ENCODE measurements at regions not wholly inside any gene's neighbourhood (a gene's known extent, or its start where the extent isn't known, plus 50 kb on each side); places are given as distances from the start of the nearest gene placed in this dataset.
"Not testable (repeated sequence)": the region's sequence is repeated elsewhere in the genome, so short reads cannot be mapped to it uniquely, and the experiment has no call there.

GRCh38 chr17:15872677-15873076 is 72.3 kb upstream of the ADORA2B start:
- not testable (repeated sequence) for H3K27ac Mint-ChIP-seq; H3K4me3 Mint-ChIP-seq; H3K36me3 Mint-ChIP-seq (ENCODE audit: low read depth); DNase-seq; H3K4me1 Mint-ChIP-seq; H3K9me3 Mint-ChIP-seq; H3K27me3 Mint-ChIP-seq (ENCODE audit: low read depth, poor library complexity)

GRCh38 chr17:15877882-15878500 is 66.9 kb upstream of the ADORA2B start:
- H3K4me3 Mint-ChIP-seq, result not testable (repeated sequence)

GRCh38 chr17:15882058-15882720 is 62.7 kb upstream of the ADORA2B start:
- no peak for DNase-seq
- Mint-ChIP-seq H3K36me3 (ENCODE audit: low read depth) (no peaks in the 10 kb centered on the region), H3K4me1 (peaks cover 8% of the 10 kb centered on the region), H3K4me3 (no peak overlapping the region), H3K9me3 (no peaks in the 10 kb centered on the region), H3K27ac (no peak overlapping the region), H3K27me3 (ENCODE audit: low read depth, poor library complexity) (peaks cover 6% of the 10 kb centered on the region)
- no peak for TF ChIP-seq CTCF (IDR thresholded peaks at IDR 0.05)

More at GRCh38 chr17:15877882-15878500, 66.9 kb upstream of the ADORA2B start:
- H3K4me1 Mint-ChIP-seq; H3K9me3 Mint-ChIP-seq; H3K36me3 Mint-ChIP-seq (ENCODE audit: low read depth); H3K27me3 Mint-ChIP-seq (ENCODE audit: low read depth, poor library complexity); DNase-seq; H3K27ac Mint-ChIP-seq: not testable (repeated sequence)

GRCh38 chr17:15882777-15883176 is 62.2 kb upstream of the ADORA2B start:
- TF ChIP-seq CTCF (IDR thresholded peaks at IDR 0.05), result no peak
- peaks cover 11% of the 10 kb centered on the region for H3K4me1 Mint-ChIP-seq
- H3K9me3 Mint-ChIP-seq, result no peaks in the 10 kb centered on the region
- H3K36me3 Mint-ChIP-seq (ENCODE audit: low read depth), result no peaks in the 10 kb centered on the region
- H3K4me3 Mint-ChIP-seq, result no peak overlapping the region
- H3K27ac Mint-ChIP-seq, result no peak overlapping the region
- DNase-seq, result no peak
- H3K27me3 Mint-ChIP-seq (ENCODE audit: low read depth, poor library complexity), result peaks cover 6% of the 10 kb centered on the region

- Mint-ChIP-seq H3K4me3 (no peak overlapping the region), H3K4me1 (peaks cover 11% of the 10 kb centered on the region), H3K27ac (no peak overlapping the region), H3K27me3 (ENCODE audit: low read depth, poor library complexity) (peaks cover 6% of the 10 kb centered on the region), H3K9me3 (no peaks in the 10 kb centered on the region), H3K36me3 (ENCODE audit: low read depth) (no peaks in the 10 kb centered on the region)
- DNase-seq, result no peak
- no peak for TF ChIP-seq CTCF (IDR thresholded peaks at IDR 0.05)
Observed at GRCh38 chr17:15883617-15884111, 61.3 kb upstream of the ADORA2B start.

GRCh38 chr17:15884731-15885130 is 60.2 kb upstream of the ADORA2B start:
- Mint-ChIP-seq H3K27ac (no peak overlapping the region), H3K4me1 (peaks cover 11% of the 10 kb centered on the region), H3K4me3 (no peak overlapping the region), H3K27me3 (ENCODE audit: low read depth, poor library complexity) (peaks cover 6% of the 10 kb centered on the region), H3K36me3 (ENCODE audit: low read depth) (no peaks in the 10 kb centered on the region), H3K9me3 (no peaks in the 10 kb centered on the region)
- no peak for TF ChIP-seq CTCF (IDR thresholded peaks at IDR 0.05)
- no peak for DNase-seq

- H3K9me3 Mint-ChIP-seq, result no peaks in the 10 kb centered on the region
- H3K4me1 Mint-ChIP-seq, result peaks cover 11% of the 10 kb centered on the region
- no peak overlapping the region for H3K4me3 Mint-ChIP-seq
- H3K27me3 Mint-ChIP-seq (ENCODE audit: low read depth, poor library complexity), result peaks cover 6% of the 10 kb centered on the region
- no peak for TF ChIP-seq CTCF (IDR thresholded peaks at IDR 0.05)
- H3K27ac Mint-ChIP-seq, result no peak overlapping the region
- no peak for DNase-seq
- no peaks in the 10 kb centered on the region for H3K36me3 Mint-ChIP-seq (ENCODE audit: low read depth)
Observed at GRCh38 chr17:15885770-15886169, 59.2 kb upstream of the ADORA2B start.
